UCSD-AML1 (cell line): ENCODE measurements at regions not wholly inside any gene's neighbourhood (a gene's known extent, or its start where the extent isn't known, plus 50 kb on each side); places are given as distances from the start of the nearest gene placed in this dataset.

Experiments
- DNase-seq: peaks from one replicate; lab custom pipeline; 2025; ENCODE audit not compliant: unreplicated experiment; lab: John Stamatoyannopoulos, UW

- no peak for DNase-seq
Observed at GRCh38 chr16:74232806-74233465, 63.7 kb upstream of the PSMD7 start.

- no peak for DNase-seq
Observed at GRCh38 chr16:74230126-74230525, 66.5 kb upstream of the PSMD7 start.

DNA sequence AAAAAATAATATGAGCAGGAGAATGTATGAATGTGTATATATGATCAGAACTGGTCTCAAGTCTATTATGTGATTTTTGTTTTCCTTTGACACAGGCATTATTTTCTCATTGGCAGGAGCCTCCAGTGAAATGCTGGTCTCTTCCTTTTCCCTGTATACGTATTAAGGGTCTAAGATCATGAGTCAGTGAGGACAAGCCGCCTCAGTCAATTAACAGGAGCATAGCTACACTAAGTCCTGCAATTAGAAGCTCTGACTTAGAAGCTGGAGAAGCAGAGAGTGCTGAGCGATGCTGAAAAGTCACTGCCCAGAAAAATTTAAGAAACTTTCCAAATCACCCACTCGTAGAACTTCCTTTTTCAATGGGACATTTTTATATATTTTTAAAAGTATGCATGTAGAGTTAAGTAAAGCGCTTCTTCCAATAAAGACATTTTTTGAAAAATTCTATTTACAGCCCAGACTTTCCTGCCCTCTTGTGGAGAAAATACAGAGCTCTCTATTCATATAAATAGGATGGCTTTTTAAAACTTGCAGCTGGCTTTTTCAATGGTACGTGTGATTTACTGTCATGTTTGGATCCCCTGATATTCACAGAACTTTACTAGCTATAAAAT is 70.2 kb upstream of the PSMD7 start:
- DNase-seq = no peak

- no peak for DNase-seq
Observed at GRCh38 chr16:74224828-74225612, 71.6 kb upstream of the PSMD7 start.

GRCh38 chr16:74221828-74222227 is 74.8 kb upstream of the PSMD7 start:
- DNase-seq = no peak

DNA sequence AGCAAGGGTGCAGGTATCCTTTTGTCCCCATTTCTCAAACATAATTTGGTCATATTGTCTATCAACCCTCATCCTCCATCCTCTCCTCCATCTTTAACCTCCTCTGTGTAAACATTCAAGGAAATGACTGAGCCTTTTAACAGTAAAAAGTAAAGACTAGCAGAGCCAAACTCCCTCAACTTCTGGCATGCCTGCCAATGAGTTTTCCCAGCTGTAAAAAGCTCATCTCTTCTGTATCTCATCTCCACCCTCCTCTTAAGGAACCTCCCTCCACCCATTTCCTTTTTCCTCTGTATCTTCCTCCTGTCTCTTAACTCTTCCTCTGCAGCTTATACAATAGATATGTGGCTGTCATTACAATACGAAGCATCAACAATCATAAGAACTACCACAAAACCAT is 76.9 kb upstream of the PSMD7 start:
- DNase-seq = no peak

DNA sequence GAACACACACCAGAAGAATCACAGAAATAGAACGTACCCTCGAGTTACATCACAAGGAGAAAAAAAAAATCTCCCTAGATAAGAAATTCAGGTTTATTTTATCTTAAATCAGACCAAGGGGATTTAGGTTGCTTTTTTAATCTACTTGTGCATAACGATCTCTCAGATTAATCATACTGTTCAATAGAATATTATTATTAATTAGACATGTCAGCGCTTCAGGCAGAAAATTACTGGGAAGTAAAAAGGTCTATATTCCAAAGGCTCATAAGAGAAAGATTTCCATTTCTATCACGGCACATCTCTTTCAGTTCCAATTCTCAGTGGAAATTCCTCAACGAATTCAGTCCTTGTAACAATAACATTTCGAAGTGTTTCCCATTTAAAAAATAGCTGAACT is 77.7 kb upstream of the PSMD7 start:
- no peak for DNase-seq

GRCh38 chr16:74216319-74216718 is 80.3 kb upstream of the PSMD7 start:
- no peak for DNase-seq

GRCh38 chr16:74215249-74215648 is 81.4 kb upstream of the PSMD7 start:
- no peak for DNase-seq

DNA sequence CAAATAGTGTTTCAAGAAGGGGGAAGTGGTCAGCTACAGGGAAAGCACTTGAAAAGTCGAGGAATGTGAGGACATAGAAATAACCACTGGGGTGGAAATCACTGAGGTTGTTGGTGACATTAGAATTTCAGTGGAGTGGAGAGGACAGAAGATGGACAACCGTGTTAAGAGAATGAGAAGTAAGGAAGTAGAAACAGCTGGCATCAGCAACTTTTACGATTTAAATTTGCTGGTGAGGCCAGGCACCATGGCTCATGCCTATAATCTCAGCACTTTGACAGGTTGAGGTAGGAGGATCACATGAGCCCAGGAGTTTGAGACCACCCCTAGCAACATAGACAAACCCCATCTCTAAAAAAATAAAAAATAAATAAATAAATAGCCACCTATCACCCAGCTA is 83.2 kb upstream of the PSMD7 start:
- DNase-seq = no peak

GRCh38 chr16:74210245-74210644 is 86.4 kb upstream of the PSMD7 start:
- DNase-seq = no peak

GRCh38 chr16:74202009-74202408 is 94.6 kb upstream of the PSMD7 start:
- DNase-seq = no peak

- DNase-seq = no peak
Observed at GRCh38 chr16:74201576-74201975, 95.0 kb upstream of the PSMD7 start.

DNA sequence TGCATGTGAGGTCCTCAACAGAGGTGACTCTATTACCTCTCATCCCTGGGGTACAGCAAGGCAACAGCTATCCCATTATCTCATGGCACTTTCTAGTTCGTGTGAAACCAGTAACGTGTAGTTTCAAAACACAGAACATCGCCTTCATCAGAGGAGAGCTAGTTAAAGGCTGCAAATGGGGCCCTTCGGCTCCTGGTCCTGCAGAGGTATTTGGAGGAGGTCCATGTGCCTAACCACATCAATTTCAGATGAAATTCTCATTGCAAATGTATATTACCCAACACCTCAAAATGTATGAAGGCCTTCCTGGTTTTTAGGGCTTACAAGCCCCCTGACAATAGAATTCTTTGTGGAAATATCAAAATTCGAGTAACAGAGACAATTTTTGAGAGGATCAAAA is 95.7 kb upstream of the PSMD7 start:
- no peak for DNase-seq

- DNase-seq = no peak
Observed at GRCh38 chr16:74199842-74200124, 96.8 kb upstream of the PSMD7 start.

DNA sequence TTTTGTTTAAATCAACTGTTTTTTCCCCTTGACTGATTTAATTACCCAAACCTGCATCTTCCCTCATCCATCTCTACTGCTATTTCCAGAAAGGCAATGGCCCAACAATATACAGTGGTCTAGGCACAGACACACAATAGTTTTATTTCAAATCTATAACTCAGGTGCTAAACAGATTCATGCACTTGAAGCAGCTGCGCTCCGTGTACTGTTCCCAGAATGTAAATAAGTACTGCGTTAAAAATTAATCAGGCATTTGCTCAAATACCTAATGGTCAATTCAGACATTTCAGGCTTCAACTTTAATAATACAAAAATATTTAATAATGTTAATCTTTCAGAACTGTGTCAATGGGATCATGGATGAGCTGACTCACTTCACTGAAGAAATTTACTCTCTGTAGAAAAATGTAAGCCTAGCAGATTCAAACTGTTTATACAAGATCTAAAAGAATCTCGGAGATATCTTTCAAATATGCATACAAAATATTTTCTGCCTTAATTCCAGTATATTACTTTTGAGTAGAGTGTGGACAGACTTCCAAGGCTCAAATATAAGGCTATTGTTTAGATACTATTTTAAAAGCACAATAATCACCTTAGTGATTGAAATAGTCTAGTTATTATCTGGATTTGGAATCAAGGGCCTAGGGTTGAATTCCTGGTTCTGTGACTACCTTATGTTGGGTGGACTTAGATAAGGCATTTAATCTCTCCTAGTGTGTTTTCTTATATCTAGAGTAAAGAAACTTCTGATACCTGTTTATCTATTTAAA is 97.4 kb upstream of the PSMD7 start:
- no peak for DNase-seq

GRCh38 chr16:74192281-74192797 is 104.3 kb upstream of the PSMD7 start:
- DNase-seq = no peak

DNA sequence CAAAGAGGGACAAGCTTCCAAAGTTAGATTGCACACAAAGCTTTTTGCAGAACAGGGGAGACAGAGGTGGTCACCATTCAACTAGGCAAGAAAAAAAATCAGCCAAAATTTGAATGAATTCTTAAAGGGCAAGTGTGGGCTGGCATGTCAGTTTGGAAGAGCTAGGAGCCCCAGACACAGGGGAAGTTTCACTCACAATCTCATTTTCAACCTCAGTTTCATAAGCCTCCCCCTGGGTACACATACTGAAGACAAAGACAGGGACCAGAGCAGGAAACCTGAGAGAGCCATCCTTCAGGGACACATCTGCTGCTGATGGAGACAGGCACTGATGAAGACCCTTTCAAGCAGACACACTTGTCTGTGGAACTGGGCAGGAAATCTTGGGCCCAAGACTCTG is 106.3 kb upstream of the PSMD7 start:
- DNase-seq = no peak

DNA sequence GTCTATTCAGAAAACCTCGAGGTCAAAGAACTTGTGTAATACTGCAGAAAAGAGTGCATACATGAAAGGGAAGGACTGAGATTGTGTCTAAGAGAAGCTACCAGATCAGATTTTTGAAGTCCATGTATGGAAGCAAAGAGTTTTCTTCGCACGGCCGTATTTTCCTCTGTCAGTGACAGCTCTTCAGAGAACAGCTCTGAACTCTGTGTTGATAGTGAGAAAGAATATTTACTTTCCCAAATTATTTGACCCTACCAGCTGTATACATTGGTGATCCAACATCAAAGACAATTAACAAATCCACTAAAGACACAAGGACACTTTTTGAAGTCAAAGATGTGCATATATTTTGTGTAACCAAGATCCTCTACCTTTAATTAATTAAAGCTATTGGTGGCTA is 107.8 kb upstream of the PSMD7 start:
- no peak for DNase-seq

GRCh38 chr16:74186561-74186971 is 110.0 kb upstream of the PSMD7 start:
- DNase-seq = no peak

DNA sequence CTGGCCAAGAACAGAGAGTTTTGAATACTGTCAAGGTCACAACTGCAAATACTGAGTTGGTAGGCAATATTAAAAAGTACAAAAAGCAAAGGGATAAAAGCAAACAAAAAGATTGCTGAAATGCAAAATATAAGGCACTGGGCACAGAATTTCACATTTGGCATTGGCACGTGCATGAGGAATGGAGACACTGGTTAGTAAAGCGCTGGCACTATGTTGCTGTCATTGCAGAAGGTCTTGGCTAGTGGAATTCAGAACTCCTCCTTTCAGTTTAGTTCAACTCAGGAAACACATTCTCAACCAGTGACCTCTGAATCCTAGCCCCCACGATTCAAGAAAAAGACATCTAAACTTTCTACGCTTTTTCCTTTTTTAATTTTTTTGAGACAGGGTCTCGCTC is 111.8 kb upstream of the PSMD7 start:
- DNase-seq = no peak
